ENCODE measurements at regions not wholly inside any gene's neighbourhood (a gene's known extent, or its start where the extent isn't known, plus 50 kb on each side); places are given as distances from the start of the nearest gene placed in this dataset.

DNA sequence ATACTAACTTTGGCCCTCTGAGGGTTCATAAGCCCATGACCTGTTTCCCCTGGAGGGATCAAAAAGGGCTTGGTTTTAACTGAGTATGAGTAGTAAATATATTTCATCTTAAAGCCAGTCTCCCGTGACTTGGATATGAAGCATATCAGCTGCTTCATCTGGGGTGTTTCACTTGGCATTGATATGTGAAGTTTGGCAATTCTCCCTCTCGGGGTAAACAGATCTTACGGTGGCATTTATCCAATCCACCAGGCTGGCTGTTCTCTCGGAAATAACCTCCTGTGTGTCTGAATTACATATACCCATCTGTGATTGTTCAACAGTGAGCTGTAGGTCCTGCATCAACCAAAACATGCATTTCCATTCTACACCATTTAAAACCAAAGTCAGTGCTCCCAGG, 130.7 kb downstream of the ADAM29 start:
- Histone ChIP-seq H3K9ac (ENCODE audit: low read length) (no peak overlapping the region), H3K4me2 (ENCODE audit: low read length) (no peak overlapping the region)
- TF ChIP-seq FOSL1 (IDR thresholded peaks at IDR 0.05; ENCODE audit: low read depth), result no peak
- TF ChIP-seq ELF1 (IDR thresholded peaks at IDR 0.05; ENCODE audit: borderline replicate concordance, low read depth), result no peak
- TF ChIP-seq SP1 (IDR thresholded peaks at IDR 0.05; ENCODE audit: low read depth), result no peak
- TF ChIP-seq, protein P1, sequence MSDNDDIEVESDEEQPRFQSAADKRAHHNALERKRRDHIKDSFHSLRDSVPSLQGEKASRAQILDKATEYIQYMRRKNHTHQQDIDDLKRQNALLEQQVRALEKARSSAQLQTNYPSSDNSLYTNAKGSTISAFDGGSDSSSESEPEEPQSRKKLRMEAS (IDR thresholded peaks at IDR 0.05), result no peak
- TF ChIP-seq, protein P2, sequence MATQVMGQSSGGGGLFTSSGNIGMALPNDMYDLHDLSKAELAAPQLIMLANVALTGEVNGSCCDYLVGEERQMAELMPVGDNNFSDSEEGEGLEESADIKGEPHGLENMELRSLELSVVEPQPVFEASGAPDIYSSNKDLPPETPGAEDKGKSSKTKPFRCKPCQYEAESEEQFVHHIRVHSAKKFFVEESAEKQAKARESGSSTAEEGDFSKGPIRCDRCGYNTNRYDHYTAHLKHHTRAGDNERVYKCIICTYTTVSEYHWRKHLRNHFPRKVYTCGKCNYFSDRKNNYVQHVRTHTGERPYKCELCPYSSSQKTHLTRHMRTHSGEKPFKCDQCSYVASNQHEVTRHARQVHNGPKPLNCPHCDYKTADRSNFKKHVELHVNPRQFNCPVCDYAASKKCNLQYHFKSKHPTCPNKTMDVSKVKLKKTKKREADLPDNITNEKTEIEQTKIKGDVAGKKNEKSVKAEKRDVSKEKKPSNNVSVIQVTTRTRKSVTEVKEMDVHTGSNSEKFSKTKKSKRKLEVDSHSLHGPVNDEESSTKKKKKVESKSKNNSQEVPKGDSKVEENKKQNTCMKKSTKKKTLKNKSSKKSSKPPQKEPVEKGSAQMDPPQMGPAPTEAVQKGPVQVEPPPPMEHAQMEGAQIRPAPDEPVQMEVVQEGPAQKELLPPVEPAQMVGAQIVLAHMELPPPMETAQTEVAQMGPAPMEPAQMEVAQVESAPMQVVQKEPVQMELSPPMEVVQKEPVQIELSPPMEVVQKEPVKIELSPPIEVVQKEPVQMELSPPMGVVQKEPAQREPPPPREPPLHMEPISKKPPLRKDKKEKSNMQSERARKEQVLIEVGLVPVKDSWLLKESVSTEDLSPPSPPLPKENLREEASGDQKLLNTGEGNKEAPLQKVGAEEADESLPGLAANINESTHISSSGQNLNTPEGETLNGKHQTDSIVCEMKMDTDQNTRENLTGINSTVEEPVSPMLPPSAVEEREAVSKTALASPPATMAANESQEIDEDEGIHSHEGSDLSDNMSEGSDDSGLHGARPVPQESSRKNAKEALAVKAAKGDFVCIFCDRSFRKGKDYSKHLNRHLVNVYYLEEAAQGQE (IDR thresholded peaks at IDR 0.05; ENCODE audit: low read depth), result no peak
- TF ChIP-seq POLR2AphosphoS5 (IDR thresholded peaks at IDR 0.05; ENCODE audit: low read depth, low read length), result no peak
- no peak for TF ChIP-seq JUND (IDR thresholded peaks at IDR 0.05)
- TF ChIP-seq EZH2phosphoT487 (IDR thresholded peaks at IDR 0.05; ENCODE audit: borderline replicate concordance), result no peak

More for the DNA sequence above, 130.7 kb downstream of the ADAM29 start:
- H3K9me2 ChIP-seq (ENCODE audit: insufficient read depth), result no peaks in the 10 kb centered on the region
- no peaks in the 10 kb centered on the region for H4K20me1 ChIP-seq (ENCODE audit: insufficient read depth)
- no peaks in the 10 kb centered on the region for H3K27me3 ChIP-seq (ENCODE audit: insufficient read depth, low read length)
- intact Hi-C loops (cut with micrococcal nuclease), result no loop called here
- no peak for DNase-seq (ENCODE audit: low read depth, low spot score)
- ChIA-PET CTCF (no interaction called here), POLR2A (no interaction called here), RAD21 (ENCODE audit: low non-redundant PET in 1 of 2, low total read pairs in 2 of 2, uncharacterized antibody in 2 of 2, unreplicated experiment in 2 of 2) (no interaction called here)
- ATAC-seq, result no peak
- H3K36me3 ChIP-seq (ENCODE audit: control insufficient read depth in 1 of 2, insufficient read depth in 2 of 2, low read length in 2 of 2), result no peaks in the 10 kb centered on the region
- no peaks in the 10 kb centered on the region for H3K9me3 ChIP-seq (ENCODE audit: control insufficient read depth in 1 of 2, insufficient read depth in 1 of 2, low read depth in 1 of 2, low read length in 2 of 2)
- H3K4me1 ChIP-seq (ENCODE audit: control insufficient read depth in 1 of 2, insufficient read depth in 2 of 2, low read length in 2 of 2), result no peaks in the 10 kb centered on the region
- H3K27ac ChIP-seq (ENCODE audit: low read depth, low read length), result no peak overlapping the region
- H3K4me3 ChIP-seq (replicated peaks in 1 of 2; ENCODE audit: low read depth in 1 of 2, low read length in 2 of 2), result no peak overlapping the region
- no TSS peak for BruUV-seq (replicated peaks)
- no peaks in the 10 kb centered on the region for H3K79me2 ChIP-seq (ENCODE audit: insufficient read depth, low read length)
- no peak overlapping the region for H2AFZ ChIP-seq (ENCODE audit: low read depth, low read length, poor library complexity, severe bottlenecking)
